ENCODE measurements at regions not wholly inside any gene's neighbourhood (a gene's known extent, or its start where the extent isn't known, plus 50 kb on each side); places are given as distances from the start of the nearest gene placed in this dataset.

DNA sequence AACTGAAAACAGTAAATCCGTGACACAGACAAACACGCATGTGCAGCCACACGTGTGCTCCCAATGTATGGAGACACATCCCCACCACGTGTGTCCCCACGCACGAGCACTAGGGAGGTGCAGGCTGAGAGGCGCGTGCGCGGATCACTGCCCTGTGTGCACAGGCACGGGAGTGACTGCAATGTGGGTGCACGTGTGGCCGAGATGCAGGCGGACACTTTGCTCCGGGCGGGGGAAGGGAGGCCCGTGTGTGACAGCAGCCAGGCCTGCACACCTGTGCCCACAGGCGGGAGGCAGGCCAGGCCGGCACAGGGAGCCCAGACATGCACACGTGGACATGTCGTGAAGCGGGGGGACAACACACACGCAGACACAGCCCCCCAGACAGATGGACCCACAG lies 77.0 kb downstream of the PTPRS start:
- TF ChIP-seq EZH2phosphoT487 (IDR thresholded peaks at IDR 0.05; ENCODE audit: low read depth) = no peak
- TF ChIP-seq, protein P1, sequence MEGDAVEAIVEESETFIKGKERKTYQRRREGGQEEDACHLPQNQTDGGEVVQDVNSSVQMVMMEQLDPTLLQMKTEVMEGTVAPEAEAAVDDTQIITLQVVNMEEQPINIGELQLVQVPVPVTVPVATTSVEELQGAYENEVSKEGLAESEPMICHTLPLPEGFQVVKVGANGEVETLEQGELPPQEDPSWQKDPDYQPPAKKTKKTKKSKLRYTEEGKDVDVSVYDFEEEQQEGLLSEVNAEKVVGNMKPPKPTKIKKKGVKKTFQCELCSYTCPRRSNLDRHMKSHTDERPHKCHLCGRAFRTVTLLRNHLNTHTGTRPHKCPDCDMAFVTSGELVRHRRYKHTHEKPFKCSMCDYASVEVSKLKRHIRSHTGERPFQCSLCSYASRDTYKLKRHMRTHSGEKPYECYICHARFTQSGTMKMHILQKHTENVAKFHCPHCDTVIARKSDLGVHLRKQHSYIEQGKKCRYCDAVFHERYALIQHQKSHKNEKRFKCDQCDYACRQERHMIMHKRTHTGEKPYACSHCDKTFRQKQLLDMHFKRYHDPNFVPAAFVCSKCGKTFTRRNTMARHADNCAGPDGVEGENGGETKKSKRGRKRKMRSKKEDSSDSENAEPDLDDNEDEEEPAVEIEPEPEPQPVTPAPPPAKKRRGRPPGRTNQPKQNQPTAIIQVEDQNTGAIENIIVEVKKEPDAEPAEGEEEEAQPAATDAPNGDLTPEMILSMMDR (IDR thresholded peaks at IDR 0.05; ENCODE audit: low read depth, low read length) = no peak
- Histone ChIP-seq H3K27ac (ENCODE audit: low read length) (no peak overlapping the region), H3K9me3 (ENCODE audit: insufficient read depth, low read length) (no peaks in the 10 kb centered on the region)

DNA sequence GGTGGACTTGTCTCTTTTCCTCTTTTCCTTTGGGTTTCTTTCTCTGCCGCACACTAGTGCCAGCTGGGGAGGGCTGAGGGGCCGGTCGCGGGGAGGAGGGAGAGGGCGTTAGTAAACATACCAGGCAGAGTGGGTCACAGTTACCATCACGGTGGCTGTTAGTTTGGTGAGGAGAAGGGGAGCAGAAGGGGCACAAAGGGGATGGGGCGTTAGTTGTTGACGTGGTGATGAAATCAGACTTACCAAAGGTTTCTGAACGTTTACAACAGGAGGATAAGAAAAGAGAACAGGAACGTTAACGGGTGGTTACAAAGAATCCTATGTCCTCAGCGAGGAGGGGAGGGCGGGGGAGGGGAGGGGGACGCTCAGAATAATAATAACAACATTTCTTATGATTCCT lies 77.9 kb downstream of the PTPRS start:
- no peak overlapping the region for H3K4me2 ChIP-seq (ENCODE audit: low read length)
- H3K36me3 ChIP-seq (replicated peaks; ENCODE audit: low read depth, low read length) = no peaks in the 10 kb centered on the region
- H3K9ac ChIP-seq (ENCODE audit: low read length) = no peak overlapping the region
- no peaks in the 10 kb centered on the region for H3K27me3 ChIP-seq (ENCODE audit: low read depth, low read length)
- H3K79me2 ChIP-seq (ENCODE audit: low read length) = no peaks in the 10 kb centered on the region
- H2AFZ ChIP-seq (ENCODE audit: low read depth, low read length) = no peak overlapping the region
- no peaks in the 10 kb centered on the region for H4K20me1 ChIP-seq (ENCODE audit: insufficient read depth, low read length)
- H3K4me3 ChIP-seq (ENCODE audit: low read length) = no peak overlapping the region
- no peaks in the 10 kb centered on the region for H3K4me1 ChIP-seq (ENCODE audit: low read length)
- H3K9me3 ChIP-seq (ENCODE audit: insufficient read depth, low read length) = no peaks in the 10 kb centered on the region
- TF ChIP-seq, protein P1 (IDR thresholded peaks at IDR 0.05; ENCODE audit: low read depth, low read length) = no peak
- no peak for TF ChIP-seq EZH2phosphoT487 (IDR thresholded peaks at IDR 0.05; ENCODE audit: low read depth)
- H3K27ac ChIP-seq (ENCODE audit: low read length) = no peak overlapping the region

More for the DNA sequence above, 77.0 kb downstream of the PTPRS start:
- Histone ChIP-seq H2AFZ (ENCODE audit: low read depth, low read length) (no peak overlapping the region), H3K9ac (ENCODE audit: low read length) (no peak overlapping the region), H3K4me1 (ENCODE audit: low read length) (no peaks in the 10 kb centered on the region), H3K79me2 (ENCODE audit: low read length) (no peaks in the 10 kb centered on the region), H3K4me3 (ENCODE audit: low read length) (no peak overlapping the region), H4K20me1 (ENCODE audit: insufficient read depth, low read length) (no peaks in the 10 kb centered on the region), H3K27me3 (ENCODE audit: low read depth, low read length) (no peaks in the 10 kb centered on the region), H3K4me2 (ENCODE audit: low read length) (no peak overlapping the region), H3K36me3 (replicated peaks; ENCODE audit: low read depth, low read length) (no peaks in the 10 kb centered on the region)

DNA sequence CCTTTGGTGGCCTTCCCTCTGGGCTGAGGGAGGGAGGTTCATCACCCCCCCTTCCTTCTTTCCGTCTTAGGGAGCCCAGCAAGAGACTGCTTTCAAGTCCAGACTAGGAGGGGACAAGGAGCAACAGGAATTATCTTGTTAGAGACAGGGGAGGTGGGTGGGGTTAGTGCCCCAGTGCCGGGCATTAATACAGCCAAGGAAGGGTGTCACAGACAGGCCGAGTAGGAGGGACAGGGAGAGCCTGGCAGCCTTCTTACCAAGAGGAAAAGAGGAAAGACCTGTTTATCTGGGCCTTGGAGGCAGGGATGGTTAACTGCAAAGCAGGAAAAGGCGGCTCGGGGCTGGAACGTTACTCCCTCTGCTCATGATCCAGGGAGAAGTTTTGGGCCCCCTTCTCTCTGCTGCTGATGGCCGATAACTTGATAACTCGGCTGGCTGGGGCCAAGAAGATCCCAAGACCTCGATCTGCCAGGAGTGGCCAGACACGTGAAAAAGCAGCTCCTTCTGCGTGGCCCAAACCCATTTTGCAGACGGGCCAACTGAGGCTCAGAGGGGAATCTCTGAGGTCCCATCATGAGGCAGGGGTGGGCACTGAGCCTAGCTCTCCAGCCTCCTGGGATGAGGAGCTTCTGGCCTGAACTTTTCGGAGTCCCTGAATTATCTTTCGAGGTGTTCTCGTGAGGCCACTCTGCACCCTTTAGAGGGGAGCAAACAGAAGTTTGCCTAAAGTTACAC lies 79.3 kb downstream of the PTPRS start:
- Histone ChIP-seq H3K9me3 (ENCODE audit: insufficient read depth, low read length) (no peaks in the 10 kb centered on the region), H3K4me2 (ENCODE audit: low read length) (no peak overlapping the region), H3K79me2 (ENCODE audit: low read length) (no peaks in the 10 kb centered on the region), H3K27me3 (ENCODE audit: low read depth, low read length) (no peaks in the 10 kb centered on the region), H3K4me1 (ENCODE audit: low read length) (no peaks in the 10 kb centered on the region), H4K20me1 (ENCODE audit: insufficient read depth, low read length) (no peaks in the 10 kb centered on the region), H3K9ac (ENCODE audit: low read length) (no peak overlapping the region), H3K4me3 (ENCODE audit: low read length) (no peak overlapping the region), H3K36me3 (replicated peaks; ENCODE audit: low read depth, low read length) (no peaks in the 10 kb centered on the region), H2AFZ (ENCODE audit: low read depth, low read length) (no peak overlapping the region), H3K27ac (ENCODE audit: low read length) (no peak overlapping the region)
- no peak for TF ChIP-seq EZH2phosphoT487 (IDR thresholded peaks at IDR 0.05; ENCODE audit: low read depth)
- TF ChIP-seq, protein P1 (IDR thresholded peaks at IDR 0.05; ENCODE audit: low read depth, low read length) = no peak

DNA sequence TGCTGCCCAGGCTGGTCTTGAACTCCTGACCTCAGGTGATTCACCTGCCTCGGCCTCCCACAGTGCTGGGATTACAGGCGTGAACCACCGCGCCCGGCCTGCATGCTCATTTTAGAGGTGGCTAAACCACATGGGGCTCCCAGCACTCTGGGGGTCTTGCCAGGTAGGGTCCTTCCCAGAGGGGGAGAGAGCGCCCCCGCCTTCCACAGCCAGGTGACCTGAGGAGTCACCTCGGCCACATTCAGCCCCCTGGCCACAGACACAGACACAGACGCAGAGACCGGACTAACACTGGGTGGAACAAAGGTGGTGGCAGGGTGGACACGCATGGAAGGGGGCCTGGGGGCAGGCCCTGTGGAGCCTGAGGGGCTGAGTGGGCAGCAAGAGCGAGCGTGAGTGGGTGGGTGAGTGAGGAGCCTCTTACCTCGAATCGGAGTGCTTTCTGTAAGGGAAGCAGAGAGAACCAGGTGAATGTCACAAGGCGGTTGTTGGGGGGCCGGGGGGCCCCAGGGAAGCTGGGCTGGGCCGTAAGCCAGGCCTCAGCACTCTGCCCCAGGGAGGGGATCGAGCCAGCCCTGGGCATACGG lies 80.1 kb downstream of the PTPRS start:
- H3K27me3 ChIP-seq (ENCODE audit: low read depth, low read length) = no peaks in the 10 kb centered on the region
- H3K9ac ChIP-seq (ENCODE audit: low read length) = no peak overlapping the region
- H3K4me2 ChIP-seq (ENCODE audit: low read length) = no peak overlapping the region
- H3K9me3 ChIP-seq (ENCODE audit: insufficient read depth, low read length) = no peaks in the 10 kb centered on the region
- H3K4me1 ChIP-seq (ENCODE audit: low read length) = no peaks in the 10 kb centered on the region
- no peaks in the 10 kb centered on the region for H3K79me2 ChIP-seq (ENCODE audit: low read length)
- no peak overlapping the region for H3K4me3 ChIP-seq (ENCODE audit: low read length)
- H3K36me3 ChIP-seq (replicated peaks; ENCODE audit: low read depth, low read length) = no peaks in the 10 kb centered on the region
- no peaks in the 10 kb centered on the region for H4K20me1 ChIP-seq (ENCODE audit: insufficient read depth, low read length)
- TF ChIP-seq EZH2phosphoT487 (IDR thresholded peaks at IDR 0.05; ENCODE audit: low read depth) = no peak
- TF ChIP-seq, protein P1 (IDR thresholded peaks at IDR 0.05; ENCODE audit: low read depth, low read length) = no peak
- H2AFZ ChIP-seq (ENCODE audit: low read depth, low read length) = no peak overlapping the region
- H3K27ac ChIP-seq (ENCODE audit: low read length) = no peak overlapping the region

Data from OCI-LY3 (cell line).